GM23248 (cell line): ENCODE measurements at regions not wholly inside any gene's neighbourhood (a gene's known extent, or its start where the extent isn't known, plus 50 kb on each side); places are given as distances from the start of the nearest gene placed in this dataset.

Source experiments
- DNase-seq: peaks from one replicate; pipeline ENCODE4 v3.0.0-alpha.2; 2015
- H2AFZ ChIP-seq: fragments of 200-600 bp; sonication (generic); 2 replicates; pipeline ENCODE4 v1.6.1; 2016; ENCODE audit warnings: antibody characterized with exemption
- H3F3A ChIP-seq: fragments of 200-600 bp; sonication (generic); 2 replicates; pipeline ENCODE4 v1.6.1; 2016; ENCODE audit warnings: mild to moderate bottlenecking, antibody characterized with exemption, mixed run types; ENCODE audit not compliant: insufficient read depth
- H3K27ac ChIP-seq: fragments of 200-600 bp; sonication (generic); 2 replicates; pipeline ENCODE4 v1.5.1; 2016; ENCODE audit warnings: mild to moderate bottlenecking
- H3K27me3 ChIP-seq: fragments of 200-600 bp; sonication (generic); replicated peaks from 2 replicates; pipeline ENCODE4 v1.6.1; 2016; ENCODE audit warnings: mild to moderate bottlenecking; ENCODE audit not compliant: insufficient read depth
- H3K36me3 ChIP-seq: fragments of 200-600 bp; sonication (generic); 2 replicates; pipeline ENCODE4 v1.6.1; 2016; ENCODE audit warnings: low read depth, mild to moderate bottlenecking
- H3K4me1 ChIP-seq: fragments of 200-600 bp; sonication (generic); 2 replicates; pipeline ENCODE4 v1.6.1; 2016; ENCODE audit warnings: mild to moderate bottlenecking; ENCODE audit not compliant: insufficient read depth
- H3K4me2 ChIP-seq: fragments of 200-600 bp; sonication (generic); one replicate; pipeline ENCODE4 v1.6.1; 2016; ENCODE audit warnings: mild to moderate bottlenecking; ENCODE audit not compliant: unreplicated experiment
- H3K4me3 ChIP-seq: fragments of 200-600 bp; sonication (generic); 2 replicates; pipeline ENCODE4 v1.5.1; 2016; ENCODE audit warnings: mild to moderate bottlenecking
- H3K79me2 ChIP-seq: fragments of 200-600 bp; sonication (generic); 2 replicates; pipeline ENCODE4 v1.6.1; 2016; ENCODE audit warnings: mild to moderate bottlenecking; ENCODE audit not compliant: insufficient read depth
- H3K9ac ChIP-seq: fragments of 200-600 bp; sonication (generic); 2 replicates; pipeline ENCODE4 v1.6.1; 2016; ENCODE audit warnings: mild to moderate bottlenecking
- H3K9me2 ChIP-seq: fragments of 200-600 bp; sonication (generic); 2 replicates; pipeline ENCODE4 v1.6.1; 2016; ENCODE audit warnings: mixed run types, mild to moderate bottlenecking, moderate library complexity; ENCODE audit not compliant: insufficient read depth
- H3K9me3 ChIP-seq: fragments of 200-600 bp; sonication (generic); one replicate; pipeline ENCODE4 v1.6.1; 2017; ENCODE audit warnings: low read depth
- H4K20me1 ChIP-seq: fragments of 200-600 bp; sonication (generic); 2 replicates; pipeline ENCODE4 v1.6.0; 2016; ENCODE audit not compliant: insufficient read depth
- EZH2 ChIP-seq: fragments of 200-600 bp; sonication (generic); IDR thresholded peaks from 2 replicates; pipeline ENCODE4 v1.6.1; 2018; ENCODE audit warnings: antibody characterized with exemption, mild to moderate bottlenecking; ENCODE audit not compliant: insufficient read depth, poor library complexity, severe bottlenecking
- EZH2phosphoT487 ChIP-seq: fragments of 200-600 bp; sonication (generic); IDR thresholded peaks from 2 replicates; pipeline ENCODE4 v1.6.1; 2018; ENCODE audit warnings: antibody characterized with exemption, moderate library complexity, mild to moderate bottlenecking, low read depth; ENCODE audit not compliant: insufficient read depth
- WGBS, 2 experiments: methylation state at CpG; one replicate each; pipeline ENCODE4 v1.1.6; 2015 to 2017; ENCODE audit warnings: low lambda C conversion rate in 2 of 2, low coverage in 1 of 2; ENCODE audit errors: missing lambda C conversion rate in 2 of 2; 5-methylcytosine and 5-hydroxymethylcytosine counted together
- in situ Hi-C: fragments of 300-500 bp; cut with MboI; formaldehyde crosslinking; loops from 2 replicates; pipeline ENCODE4 v1.15.0; 2020

DNA sequence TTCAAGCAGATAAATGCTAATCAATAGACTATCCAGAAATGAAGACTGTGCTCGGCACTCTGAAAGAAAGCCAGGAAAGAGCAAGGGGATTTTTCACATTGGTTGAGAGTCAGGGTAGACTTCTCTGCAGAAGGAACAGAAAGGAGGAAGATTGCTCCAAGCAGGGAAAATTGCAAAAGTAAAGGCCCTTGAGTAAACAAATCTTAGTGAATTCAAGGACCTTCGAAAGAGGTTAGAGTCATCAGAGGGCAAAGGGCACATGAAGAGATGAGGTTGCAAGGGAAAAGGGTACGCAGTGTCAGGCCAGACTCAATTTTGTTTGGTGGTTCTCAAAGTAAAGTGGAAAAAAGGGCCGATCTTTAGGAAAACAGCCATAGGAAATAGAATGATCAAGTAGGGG lies 157.6 kb upstream of the RAI14 start:
- Histone ChIP-seq H3K79me2 (no peaks in the 10 kb centered on the region), H3K4me1 (peaks cover 51% of the 10 kb centered on the region), H3K4me3 (no peak overlapping the region), H3F3A (peaks cover 35% of the 10 kb centered on the region; the same call in 1 of the 2 replicates), H3K36me3 (no peaks in the 10 kb centered on the region), H3K9me3 (no peaks in the 10 kb centered on the region), H3K9me2 (no peaks in the 10 kb centered on the region), H4K20me1 (no peaks in the 10 kb centered on the region), H3K4me2 (no peak overlapping the region), H3K9ac (peak overlapping the region; percentile 57; the same call in 1 of the 2 replicates), H3K27ac (peak overlapping the region; percentile 83), H2AFZ (peak overlapping the region; percentile 78), H3K27me3 (no peaks in the 10 kb centered on the region)
- WGBS, 2 experiments, result 57 to 71% methylated on average over 4 of the region's 4 CpGs
- TF ChIP-seq EZH2 (no peak), EZH2phosphoT487 (no peak)
- in situ Hi-C loops, result no loop called here
- DNase-seq, result no peak

DNA sequence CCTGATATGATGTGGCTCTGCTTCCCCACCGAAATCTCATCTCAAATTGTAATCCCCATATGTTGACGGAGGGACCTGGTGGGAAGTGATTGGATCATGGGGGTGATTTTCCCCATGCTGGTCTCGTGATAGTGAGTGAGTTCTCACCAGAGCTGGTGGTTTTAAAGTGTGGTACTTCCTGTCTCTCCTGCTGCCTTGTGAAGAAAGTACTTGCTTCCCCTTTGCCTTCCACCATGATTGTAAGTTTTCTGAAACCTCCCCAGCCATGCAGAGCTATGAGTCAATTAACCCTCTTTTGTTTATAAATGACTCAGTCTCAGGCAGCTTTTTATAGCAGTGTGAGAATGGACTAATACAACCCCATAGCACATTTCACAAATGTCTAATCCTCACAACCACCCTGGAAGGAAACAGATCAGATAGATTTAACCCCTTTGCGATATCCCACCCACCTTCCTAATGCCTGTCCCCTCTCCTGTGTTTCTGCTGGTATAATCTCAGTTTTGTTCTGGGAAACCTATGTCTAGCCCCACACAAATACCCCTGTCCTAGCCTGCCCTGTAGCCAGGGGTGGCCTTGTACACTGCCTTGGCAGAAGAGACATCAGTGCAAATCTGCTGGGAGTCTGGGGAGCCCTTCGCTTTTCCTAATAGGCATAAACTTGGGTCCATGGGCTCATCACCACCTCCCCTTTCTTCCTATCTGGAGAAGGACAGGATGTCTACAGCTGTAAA lies 157.0 kb upstream of the RAI14 start:
- Histone ChIP-seq H3K4me3 (no peak overlapping the region), H3K4me2 (peak overlapping the region; percentile 52), H3K9me2 (no peaks in the 10 kb centered on the region), H3F3A (peaks cover 29% of the 10 kb centered on the region; the same call in 1 of the 2 replicates), H3K36me3 (no peaks in the 10 kb centered on the region), H3K27me3 (no peaks in the 10 kb centered on the region), H3K9ac (peak overlapping the region; percentile 57), H3K9me3 (no peaks in the 10 kb centered on the region), H4K20me1 (no peaks in the 10 kb centered on the region), H2AFZ (peak overlapping the region; percentile 78), H3K4me1 (peaks cover 48% of the 10 kb centered on the region), H3K79me2 (no peaks in the 10 kb centered on the region), H3K27ac (peak overlapping the region; percentile 83)
- in situ Hi-C loops, result no loop called here
- WGBS, 2 experiments, result 43 to 46% methylated on average over 5 of the region's 5 CpGs
- DNase-seq, result peak; percentile 89
- TF ChIP-seq EZH2phosphoT487, result no peak
- TF ChIP-seq EZH2, result no peak

DNA sequence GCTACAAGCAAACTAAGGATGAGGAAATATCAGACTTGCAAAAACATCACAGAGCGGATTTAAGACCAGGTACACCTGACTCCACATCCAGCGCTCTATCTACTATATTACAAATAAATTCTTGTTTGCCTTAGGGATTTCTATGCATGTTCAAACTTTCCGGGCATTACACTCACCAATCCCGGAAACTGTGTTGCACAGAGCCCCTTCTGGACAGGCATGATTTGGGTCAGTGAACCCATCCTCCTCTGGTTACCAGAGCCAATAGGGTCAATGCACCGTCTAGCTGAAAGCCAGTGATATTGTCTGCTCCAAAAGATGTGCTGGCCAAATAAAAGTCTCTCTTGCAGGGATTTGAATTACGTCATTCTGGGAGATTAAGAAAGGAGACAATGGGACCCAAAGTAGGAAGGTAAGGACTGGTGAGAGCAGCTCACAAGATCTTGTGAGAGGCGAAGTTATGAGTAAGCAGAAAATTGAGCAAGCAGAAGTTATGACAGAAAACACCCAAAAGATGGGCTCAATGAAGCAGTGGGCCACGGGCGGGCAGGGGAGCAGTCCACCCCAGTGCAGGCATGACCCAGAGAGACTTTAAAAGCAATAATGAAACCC lies 155.8 kb upstream of the RAI14 start:
- no peaks in the 10 kb centered on the region for H4K20me1 ChIP-seq
- no peaks in the 10 kb centered on the region for H3K36me3 ChIP-seq
- H3F3A ChIP-seq, result peaks cover 23% of the 10 kb centered on the region; the same call in 1 of the 2 replicates
- H3K27me3 ChIP-seq, result no peaks in the 10 kb centered on the region
- H3K9me3 ChIP-seq, result no peaks in the 10 kb centered on the region
- no peak overlapping the region for H3K4me2 ChIP-seq
- WGBS, 2 experiments, result 78 to 81% methylated on average over 9 of the region's 9 CpGs
- peaks cover 48% of the 10 kb centered on the region for H3K4me1 ChIP-seq
- H3K79me2 ChIP-seq, result no peaks in the 10 kb centered on the region
- no peak overlapping the region for H3K9ac ChIP-seq
- no peak overlapping the region for H2AFZ ChIP-seq
- H3K4me3 ChIP-seq, result no peak overlapping the region
- TF ChIP-seq EZH2 (no peak), EZH2phosphoT487 (no peak)
- DNase-seq, result peak; percentile 31
- in situ Hi-C loops, result no loop called here
- no peaks in the 10 kb centered on the region for H3K9me2 ChIP-seq
- H3K27ac ChIP-seq, result no peak overlapping the region

DNA sequence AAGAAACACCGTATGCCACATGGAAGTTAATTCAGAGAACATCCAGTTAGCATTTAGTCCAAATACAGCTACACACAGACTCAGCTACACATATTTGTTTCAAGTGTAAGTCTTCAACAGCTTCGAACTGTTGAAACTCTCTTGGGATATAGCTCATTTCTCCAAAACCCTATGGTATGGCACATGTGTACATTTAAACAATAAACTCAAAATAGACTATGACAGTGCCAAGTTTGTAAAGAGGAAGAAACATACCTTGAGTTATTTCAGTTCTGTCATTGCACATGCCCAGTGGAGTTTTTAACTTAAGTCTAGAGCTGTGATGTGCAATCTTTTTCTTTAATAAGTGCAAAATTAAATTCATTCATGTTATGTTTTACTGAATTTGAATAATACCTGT lies 155.1 kb upstream of the RAI14 start:
- DNase-seq, result no peak
- Histone ChIP-seq H4K20me1 (no peaks in the 10 kb centered on the region), H3K36me3 (no peaks in the 10 kb centered on the region), H3K79me2 (no peaks in the 10 kb centered on the region), H3K27me3 (no peaks in the 10 kb centered on the region), H3K9me2 (no peaks in the 10 kb centered on the region), H3F3A (peaks cover 23% of the 10 kb centered on the region; the same call in 1 of the 2 replicates), H3K4me2 (no peak overlapping the region), H3K9me3 (no peaks in the 10 kb centered on the region), H3K4me1 (peaks cover 47% of the 10 kb centered on the region), H2AFZ (no peak overlapping the region), H3K27ac (no peak overlapping the region), H3K4me3 (no peak overlapping the region), H3K9ac (no peak overlapping the region)
- WGBS, 2 experiments, result 94 to 100% methylated on average over 2 of the region's 2 CpGs
- in situ Hi-C loops, result no loop called here
- TF ChIP-seq EZH2phosphoT487 (no peak), EZH2 (no peak)
